ENCODE measurements at regions not wholly inside any gene's neighbourhood (a gene's known extent, or its start where the extent isn't known, plus 50 kb on each side); places are given as distances from the start of the nearest gene placed in this dataset.

- H3K27ac ChIP-seq (ENCODE audit: low read depth in 1 of 2, low read length in 1 of 2), result no peak overlapping the region
- WGBS, 2 donors, result 52 to 59% methylated on average over 2 of the region's 2 CpGs
- no peaks in the 10 kb centered on the region for H3K9me3 ChIP-seq (ENCODE audit: control insufficient read depth in 4 of 4, insufficient read depth in 3 of 4, low read length in 3 of 4)
- DNase-seq (no peak), ATAC-seq (ENCODE audit: insufficient read depth, low FRiP score) (no peak)
- no peaks in the 10 kb centered on the region for H3K27me3 ChIP-seq (ENCODE audit: control insufficient read depth in 3 of 3, insufficient read depth in 3 of 3, low read length in 2 of 3)
- H3K9ac ChIP-seq (ENCODE audit: insufficient read depth in 1 of 2, low read length in 2 of 2), result no peak overlapping the region
- no peaks in the 10 kb centered on the region for H3K4me1 ChIP-seq (ENCODE audit: control insufficient read depth in 5 of 5, insufficient read depth in 5 of 5, low read length in 5 of 5)
- no peak for TF ChIP-seq CTCF (IDR thresholded peaks at IDR 0.05; ENCODE audit: control extremely low read depth, extremely low read depth)
- no peaks in the 10 kb centered on the region for H3K36me3 ChIP-seq (ENCODE audit: control insufficient read depth in 4 of 4, insufficient read depth in 4 of 4, low read length in 4 of 4)
- no peak overlapping the region for H3K4me3 ChIP-seq
Measured at GRCh38 chr9:100838857-100839256, 189.7 kb upstream of the PLPPR1 start.

GRCh38 chr9:100848726-100849125 is 179.8 kb upstream of the PLPPR1 start:
- Histone ChIP-seq H3K36me3 (ENCODE audit: control insufficient read depth in 4 of 4, insufficient read depth in 4 of 4, low read length in 4 of 4) (no peaks in the 10 kb centered on the region), H3K27me3 (ENCODE audit: control insufficient read depth in 3 of 3, insufficient read depth in 3 of 3, low read length in 2 of 3) (no peaks in the 10 kb centered on the region), H3K9ac (ENCODE audit: insufficient read depth in 1 of 2, low read length in 2 of 2) (no peak overlapping the region), H3K4me3 (no peak overlapping the region), H3K9me3 (ENCODE audit: control insufficient read depth in 4 of 4, insufficient read depth in 3 of 4, low read length in 3 of 4) (peaks cover 0 to 2% (median 0%) of the 10 kb centered on the region in 4 donors), H3K4me1 (ENCODE audit: control insufficient read depth in 5 of 5, insufficient read depth in 5 of 5, low read length in 5 of 5) (no peaks in the 10 kb centered on the region), H3K27ac (ENCODE audit: low read depth in 1 of 2, low read length in 1 of 2) (no peak overlapping the region)
- no peak for DNase-seq
- no peak for ATAC-seq (ENCODE audit: insufficient read depth, low FRiP score)
- no peak for TF ChIP-seq CTCF (IDR thresholded peaks at IDR 0.05; ENCODE audit: control extremely low read depth, extremely low read depth)

GRCh38 chr9:100852088-100852487 is 176.4 kb upstream of the PLPPR1 start:
- Histone ChIP-seq H3K27ac (ENCODE audit: low read depth in 1 of 2, low read length in 1 of 2) (no peak overlapping the region), H3K4me1 (ENCODE audit: control insufficient read depth in 5 of 5, insufficient read depth in 5 of 5, low read length in 5 of 5) (no peaks in the 10 kb centered on the region), H3K9ac (ENCODE audit: insufficient read depth in 1 of 2, low read length in 2 of 2) (no peak overlapping the region), H3K9me3 (ENCODE audit: control insufficient read depth in 4 of 4, insufficient read depth in 3 of 4, low read length in 3 of 4) (no peaks in the 10 kb centered on the region), H3K36me3 (ENCODE audit: control insufficient read depth in 4 of 4, insufficient read depth in 4 of 4, low read length in 4 of 4) (no peaks in the 10 kb centered on the region), H3K27me3 (ENCODE audit: control insufficient read depth in 3 of 3, insufficient read depth in 3 of 3, low read length in 2 of 3) (no peaks in the 10 kb centered on the region), H3K4me3 (no peak overlapping the region)
- no peak for TF ChIP-seq CTCF (IDR thresholded peaks at IDR 0.05; ENCODE audit: control extremely low read depth, extremely low read depth)
- DNase-seq, result no peak
- WGBS, 2 donors, result 35 to 42% methylated on average over 4 of the region's 4 CpGs
- ATAC-seq (ENCODE audit: insufficient read depth, low FRiP score), result no peak

GRCh38 chr9:100856238-100856637 is 172.3 kb upstream of the PLPPR1 start:
- no peak for TF ChIP-seq CTCF (IDR thresholded peaks at IDR 0.05; ENCODE audit: control extremely low read depth, extremely low read depth)
- Histone ChIP-seq H3K27ac (ENCODE audit: low read depth in 1 of 2, low read length in 1 of 2) (no peak overlapping the region), H3K36me3 (ENCODE audit: control insufficient read depth in 4 of 4, insufficient read depth in 4 of 4, low read length in 4 of 4) (no peaks in the 10 kb centered on the region), H3K9ac (ENCODE audit: insufficient read depth in 1 of 2, low read length in 2 of 2) (no peak overlapping the region), H3K9me3 (ENCODE audit: control insufficient read depth in 4 of 4, insufficient read depth in 3 of 4, low read length in 3 of 4) (peaks cover 0 to 2% (median 0%) of the 10 kb centered on the region in 4 donors), H3K4me1 (ENCODE audit: control insufficient read depth in 5 of 5, insufficient read depth in 5 of 5, low read length in 5 of 5) (no peaks in the 10 kb centered on the region), H3K27me3 (ENCODE audit: control insufficient read depth in 3 of 3, insufficient read depth in 3 of 3, low read length in 2 of 3) (no peaks in the 10 kb centered on the region), H3K4me3 (no peak overlapping the region)
- peak in 1 of 3 donors; percentile 3 for DNase-seq
- ATAC-seq (ENCODE audit: insufficient read depth, low FRiP score), result no peak
- WGBS, 2 donors, result 46 to 57% methylated on average over 3 of the region's 3 CpGs
